HG02884 (cell line): ENCODE measurements at regions not wholly inside any gene's neighbourhood (a gene's known extent, or its start where the extent isn't known, plus 50 kb on each side); places are given as distances from the start of the nearest gene placed in this dataset.

Source experiments
- ATAC-seq: cut with Tn5 transposase; IDR thresholded peaks from one replicate; pipeline ENCODE4 v1.9.1; 2021; ENCODE audit warnings: mild to moderate bottlenecking, moderate library complexity; ENCODE audit not compliant: unreplicated experiment

DNA sequence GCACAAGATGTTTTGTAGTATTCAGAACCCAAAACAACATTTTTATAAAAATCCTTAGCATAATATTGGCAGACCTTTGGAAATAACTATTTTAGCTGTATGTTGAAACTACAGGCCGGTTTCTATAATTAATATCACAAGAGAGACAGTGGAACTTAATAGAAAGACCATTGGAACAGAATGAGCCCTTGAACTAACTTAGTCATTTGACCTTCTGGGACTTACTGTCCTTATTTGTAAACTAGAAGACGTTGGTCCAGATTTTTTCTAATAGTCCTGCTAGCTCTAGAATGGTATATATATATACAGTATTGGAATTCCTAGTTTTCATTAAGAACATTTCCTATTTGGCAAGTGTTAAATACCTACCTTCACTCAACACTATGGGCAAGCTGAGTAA, 69.5 kb upstream of the ALDH1A1 start:
- ATAC-seq: no peak

DNA sequence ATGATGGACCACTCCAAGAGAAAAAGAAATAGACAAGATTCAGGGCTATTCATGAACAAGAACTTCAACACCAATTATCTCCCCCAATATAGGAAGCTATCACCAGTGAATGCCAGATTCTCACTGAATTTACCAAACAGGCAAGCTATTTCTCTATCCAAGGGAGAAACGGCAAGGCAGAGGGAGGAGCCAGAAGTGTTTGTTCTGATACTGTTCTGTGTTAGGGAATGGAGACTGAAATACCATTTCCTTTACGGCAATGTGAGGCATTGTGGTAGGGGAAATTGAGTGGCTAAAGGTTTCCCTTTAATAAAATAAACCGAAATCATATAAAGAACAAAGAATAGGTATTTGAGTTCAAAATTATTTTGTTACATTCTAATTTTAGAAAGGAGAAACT, 68.0 kb upstream of the ALDH1A1 start:
- no peak for ATAC-seq

DNA sequence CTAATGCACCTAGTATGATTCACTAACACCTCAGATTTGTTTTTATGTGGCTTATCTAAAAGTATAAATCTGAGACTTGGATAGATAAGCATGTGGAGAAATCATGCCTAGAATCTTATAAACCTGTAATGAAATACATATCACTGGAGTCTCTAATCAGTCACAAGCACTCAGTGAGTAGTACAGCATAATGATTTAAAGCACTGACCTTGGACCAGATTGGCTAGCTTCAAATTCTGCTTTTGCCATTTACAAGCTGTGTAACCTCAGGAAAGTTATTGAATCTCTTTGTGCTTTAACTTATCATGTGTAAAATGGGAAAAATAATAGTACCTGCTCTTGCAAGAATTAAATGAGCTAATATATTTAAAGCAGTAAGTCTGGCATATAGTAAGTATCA, 61.2 kb upstream of the ALDH1A1 start:
- ATAC-seq: no peak

DNA sequence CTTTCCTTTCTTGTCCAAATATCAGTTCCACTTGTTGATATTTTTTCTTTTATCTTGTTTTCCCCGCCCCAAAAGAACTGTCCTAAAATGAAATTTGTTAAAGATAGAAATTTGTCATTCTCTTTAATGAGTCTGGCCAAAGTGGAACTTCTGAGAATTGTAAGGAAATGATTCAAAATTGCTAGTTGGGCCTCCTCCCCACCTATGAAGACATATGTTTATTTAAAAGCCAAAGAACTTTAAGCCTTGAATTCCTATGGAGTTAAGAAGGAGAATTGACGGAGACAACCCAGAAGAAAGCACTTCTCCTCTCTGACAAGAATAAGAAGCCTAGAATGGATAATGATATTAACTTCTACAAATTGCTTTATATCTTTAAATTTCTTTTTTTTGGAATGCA, 59.1 kb upstream of the ALDH1A1 start:
- ATAC-seq: no peak

DNA sequence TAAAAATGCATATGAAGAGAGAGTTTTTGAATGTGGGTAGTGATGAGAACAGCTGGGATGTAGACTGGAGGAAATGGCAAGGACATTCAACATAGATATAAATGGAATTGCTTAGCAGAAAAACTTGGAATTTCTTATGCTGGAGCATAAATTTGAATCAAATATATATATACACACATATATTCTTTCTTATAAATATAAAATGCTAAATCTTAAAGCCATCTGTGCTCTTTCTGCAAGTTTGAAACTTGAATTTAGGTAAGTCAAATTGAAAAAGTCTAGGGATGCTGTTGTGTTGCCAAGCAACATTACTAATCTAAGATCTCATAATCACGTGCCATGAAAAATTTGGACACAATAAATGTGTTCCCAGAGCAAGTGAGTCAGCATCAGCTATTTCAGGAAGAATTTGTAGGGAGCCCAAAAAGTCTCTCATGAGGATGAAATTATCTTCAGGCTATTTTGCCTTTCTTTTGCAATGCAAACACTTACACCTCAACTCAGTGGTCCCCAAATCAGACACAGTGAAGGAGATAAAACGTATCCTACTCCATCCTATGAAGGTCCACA, 58.4 kb upstream of the ALDH1A1 start:
- ATAC-seq: no peak

DNA sequence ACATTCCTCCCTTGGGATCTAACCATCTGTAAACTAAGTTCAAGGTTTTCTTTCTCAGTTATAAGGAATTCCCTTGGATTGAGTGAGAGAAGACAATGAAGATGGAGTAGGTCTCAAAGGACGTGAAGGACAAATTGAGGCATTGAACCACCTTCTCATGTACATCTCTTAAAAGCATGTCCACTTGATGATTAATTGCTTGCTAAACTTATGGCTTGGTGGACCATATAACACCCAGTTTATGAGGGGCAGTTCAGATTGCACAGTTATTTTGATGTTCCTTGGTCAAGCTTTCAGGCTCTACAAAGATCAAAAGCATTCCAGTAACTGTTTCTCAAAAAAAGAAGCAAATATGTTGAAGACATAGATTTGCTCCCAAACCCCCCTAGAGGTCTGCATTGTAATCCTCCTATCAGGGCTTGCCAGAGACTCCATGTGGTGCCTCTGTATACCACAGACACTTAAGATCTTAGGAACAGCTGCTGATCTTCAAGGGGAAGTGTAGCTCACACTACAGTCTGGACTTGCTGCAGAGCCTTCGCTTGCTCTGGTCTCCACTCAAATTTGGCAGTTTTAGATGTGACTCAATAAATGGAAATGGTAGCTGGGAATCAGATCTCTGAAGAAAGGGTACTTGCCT, 56.9 kb upstream of the ALDH1A1 start:
- ATAC-seq: no peak

DNA sequence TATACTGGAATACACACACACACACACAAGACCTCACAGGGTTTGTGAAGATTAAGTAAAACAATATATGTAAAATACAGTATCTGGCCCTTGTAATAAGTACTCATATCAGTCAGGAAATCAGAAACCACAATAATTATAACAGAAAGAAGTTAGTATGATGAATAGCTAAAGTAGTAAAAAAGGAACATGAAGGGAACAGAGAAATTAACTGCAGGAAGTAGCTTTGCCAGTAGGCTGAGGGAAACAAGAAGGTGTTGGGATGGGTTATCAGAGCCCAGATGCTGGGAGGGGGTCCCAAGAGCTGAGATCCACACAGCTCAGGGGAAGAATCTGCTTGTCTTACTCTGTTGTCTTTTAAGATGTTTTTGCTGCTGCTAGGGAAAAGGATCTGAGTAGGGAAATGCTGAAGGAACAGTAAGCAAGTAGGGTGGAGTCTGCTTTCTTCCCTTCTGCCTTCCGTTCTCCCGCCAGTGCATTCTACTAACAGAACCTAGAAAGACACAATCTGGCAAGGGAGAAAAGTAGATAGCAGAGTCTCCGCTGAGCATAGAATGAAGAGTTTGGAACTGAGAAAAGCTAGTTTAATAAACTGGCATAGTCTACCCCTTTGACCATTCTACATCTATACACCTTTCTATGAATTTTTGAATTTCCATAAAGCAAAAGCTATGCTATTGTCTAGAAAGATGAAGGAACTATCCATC, 55.3 kb upstream of the ALDH1A1 start:
- ATAC-seq: no peak

DNA sequence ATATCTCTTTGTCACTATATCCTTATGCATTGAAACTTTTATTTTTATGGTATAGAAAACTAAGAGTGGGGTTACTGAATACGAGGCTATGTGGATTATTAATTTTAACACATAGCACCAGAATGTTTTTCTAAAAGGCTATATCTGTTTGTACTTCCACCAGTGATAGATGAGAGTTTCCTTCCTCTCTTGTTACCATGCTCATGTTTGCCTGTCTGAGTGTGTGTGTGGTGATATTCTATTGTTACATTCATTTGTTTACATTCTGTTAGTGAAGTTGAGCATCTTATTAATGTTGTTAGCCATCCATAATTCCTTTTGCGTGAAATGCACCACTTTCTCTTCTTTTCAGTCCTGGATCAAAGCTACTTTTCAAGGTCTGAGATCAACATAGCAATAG, 54.1 kb upstream of the ALDH1A1 start:
- ATAC-seq: no peak
